B cell (primary cell): ENCODE measurements at regions not wholly inside any gene's neighbourhood (a gene's known extent, or its start where the extent isn't known, plus 50 kb on each side); places are given as distances from the start of the nearest gene placed in this dataset.

Source experiments
- CTCF ChIP-seq: fragments of 200-600 bp; IDR thresholded peaks from one replicate; pipeline ENCODE4 v1.8.0; 2022; ENCODE audit warnings: antibody characterized with exemption, mild to moderate bottlenecking
- EZH2 ChIP-seq: IDR thresholded peaks from 2 replicates; pipeline ENCODE4 v1.6.1; 2012; ENCODE audit warnings: borderline replicate concordance, low read depth, mild to moderate bottlenecking, moderate library complexity, low read length; ENCODE audit not compliant: insufficient read depth, poor library complexity, severe bottlenecking

GRCh38 chr13:74895042-74895796 is 586.8 kb downstream of the TBC1D4 start:
- TF ChIP-seq CTCF (no peak), EZH2 (no peak)
